ENCODE measurements at regions not wholly inside any gene's neighbourhood (a gene's known extent, or its start where the extent isn't known, plus 50 kb on each side); places are given as distances from the start of the nearest gene placed in this dataset.
"Not testable (repeated sequence)": the region's sequence is repeated elsewhere in the genome, so short reads cannot be mapped to it uniquely, and the experiment has no call there.

GRCh38 chr9:126183266-126183665, 143.4 kb upstream of the MVB12B start:
- no peaks in the 10 kb centered on the region for H4K20me1 ChIP-seq (ENCODE audit: control insufficient read depth, insufficient read depth)

GRCh38 chr9:126190994-126191393, 135.6 kb upstream of the MVB12B start:
- H3K9me3 ChIP-seq (replicated peaks; ENCODE audit: control insufficient read depth, insufficient read depth, low read length); H3K79me2 ChIP-seq (ENCODE audit: control insufficient read depth, insufficient read depth, low read length); H4K20me1 ChIP-seq (ENCODE audit: control insufficient read depth, insufficient read depth); H3K4me2 ChIP-seq (ENCODE audit: control insufficient read depth, insufficient read depth); CTCF ChIA-PET; RAD21 ChIA-PET (ENCODE audit: unreplicated experiment); H3K27ac ChIP-seq (ENCODE audit: control insufficient read depth, insufficient read depth); DNase-seq (ENCODE audit: low read depth, low spot score); H3K27me3 ChIP-seq (replicated peaks in 1 of 2; ENCODE audit: control insufficient read depth in 2 of 2, insufficient read depth in 2 of 2, low read length in 1 of 2); H3K36me3 ChIP-seq (ENCODE audit: control insufficient read depth in 2 of 2, insufficient read depth in 2 of 2, low read length in 1 of 2); H3K4me1 ChIP-seq (ENCODE audit: control insufficient read depth, insufficient read depth, low read length); H3K4me3 ChIP-seq; H3K9ac ChIP-seq (ENCODE audit: control insufficient read depth, insufficient read depth, low read length); POLR2A ChIA-PET; FAIRE-seq; ATAC-seq; BruUV-seq (replicated peaks); in situ Hi-C loops (cut with MboI); H2AFZ ChIP-seq (ENCODE audit: control insufficient read depth, low read depth, low read length); SMC1A ChIA-PET (ENCODE audit: uncharacterized antibody, unreplicated experiment); intact Hi-C loops (cut with micrococcal nuclease; ENCODE audit: unreplicated experiment): not testable (repeated sequence)
- 38% methylated on average over 1 of the region's 2 CpGs for WGBS (ENCODE audit: insufficient coverage, insufficient replicate concordance, low lambda C conversion rate, missing lambda C conversion rate)

More at GRCh38 chr9:126183266-126183665, 143.4 kb upstream of the MVB12B start:
- no peaks in the 10 kb centered on the region for H3K79me2 ChIP-seq (ENCODE audit: control insufficient read depth, insufficient read depth, low read length)
- in situ Hi-C loops (cut with MboI) = no loop called here
- H3K4me1 ChIP-seq (ENCODE audit: control insufficient read depth, insufficient read depth, low read length) = no peaks in the 10 kb centered on the region
- no peaks in the 10 kb centered on the region for H3K36me3 ChIP-seq (ENCODE audit: control insufficient read depth in 2 of 2, insufficient read depth in 2 of 2, low read length in 1 of 2)
- RAD21 ChIA-PET (ENCODE audit: unreplicated experiment) = no interaction called here
- no peaks in the 10 kb centered on the region; the same call in 1 of the 3 replicates for H3K9me3 ChIP-seq (replicated peaks; ENCODE audit: control insufficient read depth, insufficient read depth, low read length)
- TF ChIP-seq CBFB (IDR thresholded peaks at IDR 0.05; ENCODE audit: low read depth) (no peak), NR2C1 (IDR thresholded peaks at IDR 0.05) (no peak), PKNOX1 (IDR thresholded peaks at IDR 0.05) (no peak), RELA (IDR thresholded peaks at IDR 0.05; ENCODE audit: borderline replicate concordance, partially characterized antibody) (no peak), FOXK2 (IDR thresholded peaks at IDR 0.05) (no peak), YY1 (IDR thresholded peaks at IDR 0.05; ENCODE audit: low read depth, low read length) (no peak), DPF2 (IDR thresholded peaks at IDR 0.05) (no peak), POLR2A (IDR thresholded peaks at IDR 0.05; ENCODE audit: low read depth, low read length) (no peak), CBX3 (IDR thresholded peaks at IDR 0.05; ENCODE audit: borderline replicate concordance, low read depth) (no peak), CHD2 (IDR thresholded peaks at IDR 0.05; ENCODE audit: borderline replicate concordance, low read depth, low read length) (no peak), SPI1 (IDR thresholded peaks at IDR 0.05; ENCODE audit: borderline replicate concordance, insufficient read depth, low read depth, low read length) (no peak)
- SMC1A ChIA-PET (ENCODE audit: uncharacterized antibody, unreplicated experiment) = no interaction called here
- no peaks in the 10 kb centered on the region; a peak in 1 of 4 replicates for H3K27me3 ChIP-seq (replicated peaks in 1 of 2; ENCODE audit: control insufficient read depth in 2 of 2, insufficient read depth in 2 of 2, low read length in 1 of 2)
- no peak overlapping the region for H3K4me2 ChIP-seq (ENCODE audit: control insufficient read depth, insufficient read depth)
- BruUV-seq (replicated peaks) = no TSS peak
- 64% methylated on average over 10 of the region's 10 CpGs for WGBS (ENCODE audit: insufficient coverage, insufficient replicate concordance, low lambda C conversion rate, missing lambda C conversion rate)
- DNase-seq (ENCODE audit: low read depth, low spot score) (no peak), FAIRE-seq (no peak), ATAC-seq (no peak)
- CTCF ChIA-PET = no interaction called here
- no peak overlapping the region for H2AFZ ChIP-seq (ENCODE audit: control insufficient read depth, low read depth, low read length)
- POLR2A ChIA-PET = no interaction called here
- H3K9ac ChIP-seq (ENCODE audit: control insufficient read depth, insufficient read depth, low read length) = no peak overlapping the region
- intact Hi-C loops (cut with micrococcal nuclease; ENCODE audit: unreplicated experiment) = no loop called here
- no peak overlapping the region for H3K4me3 ChIP-seq
- H3K27ac ChIP-seq (ENCODE audit: control insufficient read depth, insufficient read depth) = no peak overlapping the region

All from GM12878 (cell line).